ENCODE measurements at regions not wholly inside any gene's neighbourhood (a gene's known extent, or its start where the extent isn't known, plus 50 kb on each side); places are given as distances from the start of the nearest gene placed in this dataset.
"Not testable (repeated sequence)": the region's sequence is repeated elsewhere in the genome, so short reads cannot be mapped to it uniquely, and the experiment has no call there.

GRCh38 chr2:84221102-84221501, 238.0 kb downstream of the SUCLG1 start:
- intact Hi-C loops (cut with micrococcal nuclease) = not testable (repeated sequence)

DNA sequence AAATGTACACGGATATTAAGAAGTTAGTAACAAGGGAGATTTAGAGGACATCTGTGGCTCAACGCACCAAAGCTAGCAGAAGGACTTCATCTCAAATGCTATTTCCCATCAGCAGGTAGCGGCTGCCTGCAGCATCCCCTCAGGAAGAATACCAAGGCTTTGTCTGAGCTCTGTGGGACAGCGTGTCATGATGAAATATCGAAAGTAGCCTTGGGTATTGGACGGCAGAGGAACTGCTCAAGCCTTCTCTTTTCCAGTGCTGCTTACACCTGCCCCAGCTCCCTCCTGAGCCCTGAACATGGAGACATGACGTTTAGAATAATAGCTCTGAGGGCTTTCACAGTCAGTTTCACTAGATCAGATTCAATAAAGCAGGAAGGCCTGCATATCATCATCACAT, 241.6 kb downstream of the SUCLG1 start:
- intact Hi-C loops (cut with micrococcal nuclease) = no loop called here

- intact Hi-C loops (cut with micrococcal nuclease) = no loop called here
Measured at GRCh38 chr2:84214455-84214854, 244.6 kb downstream of the SUCLG1 start.

GRCh38 chr2:84212611-84213314, 246.3 kb downstream of the SUCLG1 start:
- intact Hi-C loops (cut with micrococcal nuclease) = no loop called here

DNA sequence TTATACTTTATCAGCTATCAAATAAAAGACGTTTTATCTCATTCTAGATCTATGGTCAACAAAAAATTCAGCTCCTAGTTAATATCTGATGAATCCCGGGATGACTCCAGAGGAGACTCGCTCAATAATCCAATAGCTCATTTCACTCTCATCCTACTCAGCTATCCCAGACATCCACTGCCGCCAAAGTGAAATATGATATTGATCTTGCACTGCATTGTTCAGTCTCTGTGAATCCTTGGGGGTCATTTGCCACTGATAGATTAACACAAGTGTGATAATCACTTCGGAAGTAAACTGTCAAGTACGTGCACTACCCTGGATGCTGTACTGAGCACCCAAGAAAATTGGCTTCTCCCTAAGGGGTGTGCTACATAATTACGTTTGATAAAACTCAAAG, 249.1 kb downstream of the SUCLG1 start:
- intact Hi-C loops (cut with micrococcal nuclease) = no loop called here

DNA sequence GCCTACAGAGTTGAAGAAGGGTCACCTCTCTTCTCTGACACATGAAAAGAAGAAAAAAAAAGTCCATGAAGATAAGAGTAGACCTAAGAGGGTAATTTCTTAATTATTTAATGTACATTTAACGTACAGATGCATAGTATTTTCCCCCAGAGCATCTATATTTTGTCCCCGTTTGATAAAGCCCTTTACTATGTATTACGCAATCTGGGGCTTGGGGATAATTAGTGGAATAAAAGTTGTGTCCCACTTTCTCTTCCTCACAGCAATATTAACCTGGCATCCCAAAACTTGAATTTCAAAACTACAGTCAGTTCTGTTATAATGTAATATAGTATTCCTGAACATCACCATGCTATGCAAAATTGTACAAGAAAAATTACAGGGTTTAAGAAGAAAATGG, 254.1 kb downstream of the SUCLG1 start:
- intact Hi-C loops (cut with micrococcal nuclease) = no loop called here

- intact Hi-C loops (cut with micrococcal nuclease) = no loop called here
Measured at GRCh38 chr2:84202166-84202565, 256.9 kb downstream of the SUCLG1 start.

GRCh38 chr2:84201158-84201557, 257.9 kb downstream of the SUCLG1 start:
- intact Hi-C loops (cut with micrococcal nuclease) = no loop called here

- intact Hi-C loops (cut with micrococcal nuclease) = no loop called here
Measured at GRCh38 chr2:84197901-84198300, 261.2 kb downstream of the SUCLG1 start.

DNA sequence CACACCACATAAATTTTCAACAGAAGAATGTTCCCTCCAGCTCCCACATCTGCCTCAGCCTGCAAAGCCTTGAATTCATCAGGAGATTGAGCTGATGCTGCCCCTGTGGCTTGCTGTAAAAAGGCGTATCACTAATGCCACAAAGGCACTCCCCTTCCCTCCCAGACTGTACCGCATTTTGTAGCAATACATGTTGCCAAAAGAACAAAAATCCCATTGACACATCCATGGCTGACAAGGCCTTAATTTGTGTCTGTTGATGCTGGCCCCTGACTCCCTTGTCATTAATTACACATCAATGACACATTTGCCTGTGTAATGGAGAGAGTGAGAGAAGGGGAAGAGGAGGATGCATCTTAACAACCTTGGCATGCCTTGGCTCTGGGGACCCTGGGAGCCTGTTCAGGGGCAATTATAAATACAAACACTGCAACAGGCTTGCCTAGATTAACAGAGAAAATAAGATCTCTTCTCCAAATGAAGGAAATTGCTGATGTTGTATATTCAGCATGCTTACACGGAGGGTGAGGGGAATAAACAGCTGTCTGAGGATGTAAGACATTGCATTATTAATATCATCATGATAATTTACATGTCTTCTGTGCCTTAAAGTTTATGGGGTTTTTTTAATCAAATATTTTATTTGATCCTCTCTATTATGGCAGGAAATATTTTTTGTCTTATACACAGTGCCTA, 264.0 kb downstream of the SUCLG1 start:
- intact Hi-C loops (cut with micrococcal nuclease) = no loop called here

DNA sequence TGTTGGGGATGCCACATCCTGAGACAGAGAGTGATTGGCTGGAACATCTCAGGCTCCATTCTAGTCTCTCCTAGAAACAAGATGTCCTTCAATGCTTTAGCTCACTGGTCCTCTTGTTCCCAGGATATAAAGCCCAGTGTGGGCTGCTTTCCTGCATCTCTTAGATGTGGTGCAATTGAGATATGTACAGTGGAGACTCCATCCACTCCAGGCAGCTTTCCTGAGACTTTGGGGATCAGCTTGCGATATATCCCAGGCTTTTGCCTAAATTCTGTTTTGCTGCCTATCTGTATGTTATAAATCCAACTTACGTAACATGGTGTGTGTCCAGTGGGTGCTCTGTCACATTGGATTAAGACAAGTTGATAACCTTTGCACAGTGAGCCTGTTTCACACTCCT, 264.9 kb downstream of the SUCLG1 start:
- intact Hi-C loops (cut with micrococcal nuclease) = no loop called here

DNA sequence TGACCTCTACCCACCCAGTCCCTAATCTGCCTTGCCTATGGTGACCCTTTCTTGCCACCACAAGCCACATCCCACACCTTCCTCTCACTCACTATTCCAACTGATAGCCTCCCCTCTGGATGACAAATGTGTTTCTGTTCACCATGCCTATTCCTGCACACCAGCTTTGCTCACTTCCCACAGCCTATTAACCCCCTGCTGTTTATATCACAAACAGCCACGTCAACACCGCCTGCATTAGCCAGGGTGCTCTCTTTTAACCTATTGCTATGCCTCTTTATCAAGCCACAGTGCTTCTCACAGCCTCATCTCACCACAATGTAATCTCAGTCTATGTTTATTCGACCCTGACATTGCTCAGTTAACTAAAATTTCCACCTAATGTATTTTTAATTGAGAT, 271.8 kb downstream of the SUCLG1 start:
- intact Hi-C loops (cut with micrococcal nuclease) = no loop called here

DNA sequence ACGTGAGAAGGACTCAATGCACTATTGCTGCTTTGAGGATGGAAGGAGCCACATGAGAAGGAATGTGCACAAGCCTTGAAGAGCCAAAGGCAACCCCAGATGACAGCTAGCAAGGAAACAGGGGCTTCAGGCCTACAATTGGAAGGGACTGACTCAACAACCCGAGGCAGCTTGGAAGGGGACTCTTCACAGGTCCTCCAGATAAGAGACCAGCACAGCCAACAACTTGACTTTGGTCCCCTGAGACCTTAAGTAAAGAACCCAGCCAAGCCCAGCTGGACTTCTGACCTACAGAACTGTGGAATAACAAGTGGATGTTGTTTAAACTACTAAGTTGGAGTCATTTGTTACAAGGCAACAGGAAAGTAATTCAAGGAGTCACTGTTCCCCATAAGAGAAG, 277.2 kb downstream of the SUCLG1 start:
- intact Hi-C loops (cut with micrococcal nuclease) = no loop called here

DNA sequence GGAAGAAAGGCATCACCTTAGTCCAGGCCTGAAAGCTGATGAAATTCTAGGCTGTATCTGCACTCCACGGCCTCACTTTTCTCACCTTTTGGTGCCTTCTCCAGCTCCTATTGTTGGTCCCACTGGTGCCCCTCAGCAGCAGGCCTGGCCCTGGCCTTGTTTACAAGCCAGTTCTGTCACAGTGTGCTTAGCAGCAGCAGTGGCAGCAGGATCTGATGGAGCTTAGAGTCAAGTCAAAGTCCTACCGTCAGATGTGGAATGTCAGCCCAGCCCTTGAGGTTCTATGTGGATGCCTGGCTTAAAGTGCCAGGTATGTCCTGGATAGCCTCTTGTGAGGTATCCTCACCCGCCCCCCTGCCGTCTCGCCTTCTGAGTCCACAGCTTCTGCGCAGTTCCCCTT, 281.3 kb downstream of the SUCLG1 start:
- intact Hi-C loops (cut with micrococcal nuclease) = no loop called here

GRCh38 chr2:84175970-84176369, 283.1 kb downstream of the SUCLG1 start:
- intact Hi-C loops (cut with micrococcal nuclease) = no loop called here

DNA sequence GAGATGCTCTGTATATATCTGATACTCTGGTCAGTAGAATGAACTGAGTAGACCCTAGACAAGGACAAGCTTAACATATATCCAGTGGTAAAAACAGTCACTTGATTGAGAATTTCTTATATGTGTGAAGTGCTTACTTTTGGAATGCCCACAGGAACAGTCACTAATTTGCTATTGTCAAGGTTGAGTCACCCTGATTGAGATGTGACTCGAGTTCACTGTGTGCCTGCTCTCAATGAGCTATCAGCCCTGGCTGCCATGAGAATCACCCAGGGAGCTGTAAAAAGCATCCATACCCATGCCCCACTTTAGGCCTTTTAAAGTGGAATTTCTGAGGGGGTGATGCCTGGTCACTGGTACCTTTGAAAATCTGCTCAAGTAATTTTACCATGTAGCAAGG, 283.7 kb downstream of the SUCLG1 start:
- intact Hi-C loops (cut with micrococcal nuclease) = no loop called here

GRCh38 chr2:84173041-84173440, 286.0 kb downstream of the SUCLG1 start:
- intact Hi-C loops (cut with micrococcal nuclease) = no loop called here

DNA sequence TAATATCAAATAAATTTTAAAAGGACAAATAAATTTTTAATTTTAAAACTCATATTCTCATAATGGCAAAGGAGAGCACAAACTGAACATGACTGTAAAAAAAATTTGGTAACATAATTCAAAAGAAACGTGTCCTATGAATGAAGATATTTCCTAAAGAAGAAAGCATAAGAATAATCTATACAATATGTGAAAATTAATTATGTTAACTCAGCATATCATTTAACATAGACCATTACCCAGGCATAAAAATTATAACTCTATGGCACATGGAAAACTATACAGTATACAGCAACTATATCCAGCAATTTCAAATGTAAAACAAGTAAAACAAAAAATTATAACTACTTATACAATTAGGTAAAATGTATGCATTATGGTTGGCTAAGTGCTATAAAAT, 288.1 kb downstream of the SUCLG1 start:
- intact Hi-C loops (cut with micrococcal nuclease) = no loop called here

DNA sequence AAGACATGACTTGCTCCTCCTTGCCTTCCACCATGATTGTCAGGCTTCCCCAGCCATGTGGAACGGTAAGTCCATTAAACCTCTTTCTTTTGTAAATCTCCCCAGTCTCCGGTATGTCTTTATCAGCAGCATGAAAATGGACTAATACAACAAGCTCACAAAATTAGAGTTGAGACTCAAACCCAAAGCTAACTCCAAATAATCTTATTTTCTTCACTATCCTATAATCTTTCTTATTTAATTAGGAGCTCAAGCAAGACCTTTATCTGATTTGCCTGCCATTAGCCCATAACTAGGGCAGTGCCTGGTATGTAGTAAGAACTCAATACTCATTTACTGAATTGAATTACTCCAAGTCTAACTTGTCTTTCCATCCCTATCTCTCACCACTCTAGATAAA, 289.2 kb downstream of the SUCLG1 start:
- intact Hi-C loops (cut with micrococcal nuclease) = no loop called here

DNA sequence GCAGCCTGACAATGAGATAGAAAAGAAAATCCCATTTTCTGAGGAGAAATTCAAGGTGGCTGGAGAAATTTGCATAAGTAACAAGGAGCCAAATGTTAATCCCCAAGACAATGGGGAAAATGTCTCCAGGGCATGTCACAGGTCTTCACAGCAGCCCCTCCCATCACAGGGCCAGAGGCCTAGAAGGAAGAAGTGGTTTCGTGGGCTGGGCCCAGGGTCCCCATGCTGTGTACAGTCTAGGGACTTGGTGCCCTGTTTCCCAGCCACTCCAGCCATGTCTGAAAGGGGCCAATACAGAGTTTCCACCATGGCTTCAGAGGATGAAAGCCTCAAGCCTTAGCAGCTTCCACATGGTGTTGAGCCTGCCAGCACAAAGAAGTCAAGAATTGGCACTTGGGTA, 290.5 kb downstream of the SUCLG1 start:
- intact Hi-C loops (cut with micrococcal nuclease) = not testable (repeated sequence)

DNA sequence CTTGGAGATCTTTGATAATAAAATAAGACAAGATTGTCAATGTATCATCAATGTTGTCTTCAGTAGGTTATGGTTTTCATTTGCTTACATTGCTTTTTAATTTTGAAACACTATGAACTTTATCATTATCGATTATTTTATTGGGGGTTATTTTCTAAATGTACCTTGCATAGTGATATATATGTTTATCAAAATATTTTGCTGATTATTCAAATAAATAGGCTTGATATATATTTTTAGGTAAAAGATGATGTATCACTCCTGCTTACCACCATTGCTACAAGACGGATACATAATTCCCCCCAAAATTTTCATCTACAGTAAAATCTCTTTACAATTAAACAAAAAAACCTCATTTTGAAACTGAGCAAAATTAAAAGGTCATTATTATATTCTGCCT, 293.8 kb downstream of the SUCLG1 start:
- intact Hi-C loops (cut with micrococcal nuclease) = no loop called here

GRCh38 chr2:84160453-84160852, 298.6 kb downstream of the SUCLG1 start:
- intact Hi-C loops (cut with micrococcal nuclease) = no loop called here

DNA sequence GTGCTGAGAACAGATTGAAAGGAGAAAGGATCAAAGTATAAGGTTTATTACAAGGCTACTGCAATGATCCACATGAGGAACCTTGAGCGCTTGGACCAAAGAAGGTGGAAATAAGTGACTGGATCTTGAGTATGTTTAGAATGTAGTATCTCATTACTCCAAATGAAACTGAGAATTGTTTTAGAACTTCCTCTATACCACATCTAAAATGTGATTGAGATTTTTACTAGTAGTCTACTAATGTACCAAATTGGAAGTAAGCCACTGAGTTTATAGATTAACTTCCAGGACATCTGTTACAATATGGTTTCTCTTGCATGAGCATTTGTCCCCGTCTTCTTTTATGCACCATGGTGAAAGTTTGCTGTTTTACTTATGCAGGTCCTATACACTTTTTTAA, 300.5 kb downstream of the SUCLG1 start:
- intact Hi-C loops (cut with micrococcal nuclease) = no loop called here
